Stomach (tissue), 4 donors: ENCODE measurements at regions not wholly inside any gene's neighbourhood (a gene's known extent, or its start where the extent isn't known, plus 50 kb on each side); places are given as distances from the start of the nearest gene placed in this dataset.

Experiments
- EP300 ChIP-seq: sonication (generic); formaldehyde crosslinking; IDR thresholded peaks from one replicate; pipeline ENCODE4 v1.6.1; 2017; ENCODE audit warnings: antibody characterized with exemption
- POLR2A ChIP-seq, 4 donors: fragments of 450-650 bp; IDR thresholded peaks; one replicate each; pipeline ENCODE4 v1.6.1; 2016; ENCODE audit warnings: antibody characterized with exemption in 4 of 4, control low read depth in 2 of 4, mild to moderate bottlenecking in 1 of 4, moderate library complexity in 1 of 4
- POLR2AphosphoS5 ChIP-seq, 3 donors: sonication (generic); formaldehyde crosslinking; IDR thresholded peaks; one replicate each; pipeline ENCODE4 v1.6.1; 2016; ENCODE audit warnings: antibody characterized with exemption in 3 of 3
- TF ChIP-seq, protein P1 (sequence below), 7 experiments: fragments of 450-650 bp in 4 of 7; fragments of 200-600 bp in 3 of 7; sonication (generic) in 3 of 7; IDR thresholded peaks; one replicate each; pipeline ENCODE4 v1.5.1; 2016 to 2019; ENCODE audit warnings: antibody characterized with exemption in 7 of 7, control low read depth in 2 of 7, mild to moderate bottlenecking in 1 of 7

DNA sequence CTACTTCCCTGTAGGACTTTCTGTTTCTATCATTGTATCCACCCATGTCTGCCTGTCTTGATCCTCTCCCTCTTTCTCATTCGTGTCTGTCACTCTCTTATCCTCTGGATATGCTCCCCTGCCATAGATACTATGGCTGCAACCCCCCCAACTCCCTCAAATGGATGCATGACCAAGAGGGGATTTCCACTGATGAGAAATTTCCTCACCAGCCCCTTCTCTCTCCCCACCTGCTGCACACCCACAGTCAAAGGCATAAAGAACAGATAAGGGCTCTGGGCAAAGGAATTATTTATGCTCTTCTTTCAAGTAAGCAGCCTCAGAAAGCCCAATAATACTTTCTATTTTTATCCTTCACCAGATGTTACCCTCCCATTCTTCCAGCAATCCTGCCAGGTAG, 121.3 kb downstream of the FOXI3 start:
- TF ChIP-seq, protein P1, sequence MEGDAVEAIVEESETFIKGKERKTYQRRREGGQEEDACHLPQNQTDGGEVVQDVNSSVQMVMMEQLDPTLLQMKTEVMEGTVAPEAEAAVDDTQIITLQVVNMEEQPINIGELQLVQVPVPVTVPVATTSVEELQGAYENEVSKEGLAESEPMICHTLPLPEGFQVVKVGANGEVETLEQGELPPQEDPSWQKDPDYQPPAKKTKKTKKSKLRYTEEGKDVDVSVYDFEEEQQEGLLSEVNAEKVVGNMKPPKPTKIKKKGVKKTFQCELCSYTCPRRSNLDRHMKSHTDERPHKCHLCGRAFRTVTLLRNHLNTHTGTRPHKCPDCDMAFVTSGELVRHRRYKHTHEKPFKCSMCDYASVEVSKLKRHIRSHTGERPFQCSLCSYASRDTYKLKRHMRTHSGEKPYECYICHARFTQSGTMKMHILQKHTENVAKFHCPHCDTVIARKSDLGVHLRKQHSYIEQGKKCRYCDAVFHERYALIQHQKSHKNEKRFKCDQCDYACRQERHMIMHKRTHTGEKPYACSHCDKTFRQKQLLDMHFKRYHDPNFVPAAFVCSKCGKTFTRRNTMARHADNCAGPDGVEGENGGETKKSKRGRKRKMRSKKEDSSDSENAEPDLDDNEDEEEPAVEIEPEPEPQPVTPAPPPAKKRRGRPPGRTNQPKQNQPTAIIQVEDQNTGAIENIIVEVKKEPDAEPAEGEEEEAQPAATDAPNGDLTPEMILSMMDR (IDR thresholded peaks at IDR 0.05) = no peak
- TF ChIP-seq POLR2A (IDR thresholded peaks at IDR 0.05) (no peak), POLR2AphosphoS5 (IDR thresholded peaks at IDR 0.05) (no peak), EP300 (no peak)
